Endothelial cell of umbilical vein (primary cell): ENCODE measurements at regions not wholly inside any gene's neighbourhood (a gene's known extent, or its start where the extent isn't known, plus 50 kb on each side); places are given as distances from the start of the nearest gene placed in this dataset.

Experiments used
- BruUV-seq: library from RNA; stranded (reverse); fragments of 400-500 nt; replicated peaks from 2 replicates; lab custom pipeline; 2021; lab: Mats Ljungman, UMichigan
- CTCF ChIA-PET: fragments of 300-600, 350-600 bp; sonication (Branson Sonifier 250); formaldehyde crosslinking; loops from one replicate; lab custom pipeline; 2021; ENCODE audit warnings: antibody characterized with exemption, inconsistent platforms; lab: Charles Lee
- POLR2A ChIA-PET: fragments of 300-600, 350-600 bp; sonication (Branson Sonifier 250); formaldehyde crosslinking; loops from one replicate; lab custom pipeline; 2021; ENCODE audit warnings: antibody characterized with exemption, inconsistent platforms; lab: Charles Lee
- DNase-seq: peaks from one replicate; pipeline ENCODE4 v3.0.0-alpha.2; 2011; ENCODE audit warnings: low read depth, low spot score
- FAIRE-seq: peaks from 2 replicates; lab custom pipeline; 2011; peaks lifted over from hg19 to GRCh38; lab: Jason Lieb, UNC
- H2AFZ ChIP-seq: 2 replicates; pipeline ENCODE4 v1.6.0; 2012; ENCODE audit warnings: low read depth, low read length, control low read depth, inconsistent platforms
- H3K27ac ChIP-seq: 2 replicates; pipeline ENCODE4 v1.5.1; 2011; ENCODE audit warnings: low read depth, mild to moderate bottlenecking, control low read depth, low read length, moderate library complexity; ENCODE audit not compliant: insufficient read depth
- H3K27me3 ChIP-seq, 2 experiments: 2 replicates each; pipeline versions ENCODE4 v1.6.0 to v1.6.1; 2011; ENCODE audit warnings: low read length in 2 of 2, mixed read lengths in 1 of 2; ENCODE audit not compliant: control insufficient read depth in 2 of 2, insufficient read depth in 2 of 2
- H3K36me3 ChIP-seq, 2 experiments: 2 replicates in 1 of 2; 3 replicates in 1 of 2; pipeline ENCODE4 v1.5.1; 2011; ENCODE audit warnings: low read length in 2 of 2, mild to moderate bottlenecking in 1 of 2, moderate library complexity in 1 of 2; ENCODE audit not compliant: control insufficient read depth in 2 of 2, insufficient read depth in 2 of 2; ENCODE audit errors: extremely low read depth in 1 of 2
- H3K4me1 ChIP-seq: 3 replicates; pipeline ENCODE4 v1.5.1; 2011; ENCODE audit warnings: mild to moderate bottlenecking, low read length; ENCODE audit not compliant: control insufficient read depth, insufficient read depth; ENCODE audit errors: extremely low read depth
- H3K4me2 ChIP-seq: 2 replicates; pipeline ENCODE4 v1.6.1; 2011; ENCODE audit warnings: low read length, control low read depth, mixed read lengths; ENCODE audit not compliant: insufficient read depth
- H3K4me3 ChIP-seq, 3 experiments: fragments of 200-600 bp in 1 of 3; sonication (generic), shearing (Covaris generic) in 1 of 3; replicated peaks in 1 of 3; 2 replicates each; pipeline ENCODE4 v1.5.1; 2011 to 2016; ENCODE audit warnings: control low read depth in 3 of 3, low read length in 3 of 3, mild to moderate bottlenecking in 2 of 3, inconsistent platforms in 1 of 3, low read depth in 1 of 3, moderate library complexity in 1 of 3; ENCODE audit not compliant: insufficient read depth in 1 of 3
- H3K79me2 ChIP-seq: 2 replicates; pipeline ENCODE4 v1.6.0; 2012; ENCODE audit warnings: low read length, inconsistent platforms; ENCODE audit not compliant: control insufficient read depth, insufficient read depth
- H3K9ac ChIP-seq: replicated peaks from 2 replicates; pipeline ENCODE3; 2011; ENCODE audit warnings: low read length, control low read depth; ENCODE audit not compliant: insufficient read depth; ENCODE audit errors: extremely low read depth
- H3K9me1 ChIP-seq: replicated peaks from 3 replicates; pipeline ENCODE4 v1.6.0; 2011; ENCODE audit warnings: mild to moderate bottlenecking, low read length; ENCODE audit not compliant: control insufficient read depth, insufficient read depth; ENCODE audit errors: extremely low read depth
- H3K9me3 ChIP-seq: replicated peaks from 2 replicates; pipeline ENCODE4 v1.5.1; 2012; ENCODE audit warnings: low read length, inconsistent platforms; ENCODE audit not compliant: control insufficient read depth, insufficient read depth
- H4K20me1 ChIP-seq: replicated peaks from 2 replicates; pipeline ENCODE3; 2011; ENCODE audit warnings: mild to moderate bottlenecking, low read length; ENCODE audit not compliant: control insufficient read depth, insufficient read depth; ENCODE audit errors: extremely low read depth
- EZH2 ChIP-seq: IDR thresholded peaks from 2 replicates; pipeline ENCODE4 v1.6.1; 2012; ENCODE audit warnings: borderline replicate concordance, low read depth, mild to moderate bottlenecking, moderate library complexity, low read length, inconsistent platforms; ENCODE audit not compliant: severe bottlenecking
- GATA2 ChIP-seq: IDR thresholded peaks from 2 replicates; pipeline ENCODE4 v1.7.0; 2011; ENCODE audit warnings: low read depth, mild to moderate bottlenecking, moderate library complexity, mixed read lengths, low read length; ENCODE audit not compliant: insufficient read length, insufficient read depth
- MYC ChIP-seq: IDR thresholded peaks from one replicate; pipeline ENCODE4 v1.6.1; 2011; ENCODE audit warnings: mild to moderate bottlenecking, low read depth, low read length
- dilution Hi-C: fragments of 300-500 bp; cut with MboI; formaldehyde crosslinking; loops from one replicate; pipeline ENCODE4 v1.15.0; 2019; ENCODE audit warnings: low sequenced_read_pairs; ENCODE audit not compliant: extremely low pct_ligation_motif_present
- intact Hi-C: fragments of 100-400 bp; cut with micrococcal nuclease; formaldehyde crosslinking; loops from one replicate; pipeline ENCODE4 v1.10.0; 2022
- TF ChIP-seq, protein P1 (sequence below): IDR thresholded peaks from 2 replicates; pipeline ENCODE4 v1.6.1; 2011; ENCODE audit not compliant: insufficient read depth, insufficient read length

DNA sequence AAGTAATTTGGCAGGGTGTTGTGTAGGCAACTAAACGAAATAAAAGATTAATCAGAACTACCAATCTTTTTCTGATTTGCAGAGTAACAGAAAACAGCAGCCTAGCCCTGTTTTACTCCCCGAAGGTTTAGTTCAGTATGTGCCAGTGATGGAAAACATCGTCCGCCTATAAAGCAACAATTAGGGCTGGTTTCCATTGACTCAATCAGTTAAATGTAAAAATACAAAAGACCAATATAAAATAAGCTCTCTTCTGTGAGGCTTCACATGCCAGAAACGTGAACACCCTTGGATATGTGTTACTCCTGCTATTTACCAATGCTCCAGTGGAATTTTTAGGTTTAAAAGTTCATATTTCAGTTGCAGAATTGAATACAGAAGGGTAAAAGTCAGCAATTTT is 210.5 kb upstream of the RSPO3 start:
- dilution Hi-C loops: loop anchor here (25.0 kb wide), 1 partner anchor 96 kb away; no protein-coding TSS in a partner anchor

DNA sequence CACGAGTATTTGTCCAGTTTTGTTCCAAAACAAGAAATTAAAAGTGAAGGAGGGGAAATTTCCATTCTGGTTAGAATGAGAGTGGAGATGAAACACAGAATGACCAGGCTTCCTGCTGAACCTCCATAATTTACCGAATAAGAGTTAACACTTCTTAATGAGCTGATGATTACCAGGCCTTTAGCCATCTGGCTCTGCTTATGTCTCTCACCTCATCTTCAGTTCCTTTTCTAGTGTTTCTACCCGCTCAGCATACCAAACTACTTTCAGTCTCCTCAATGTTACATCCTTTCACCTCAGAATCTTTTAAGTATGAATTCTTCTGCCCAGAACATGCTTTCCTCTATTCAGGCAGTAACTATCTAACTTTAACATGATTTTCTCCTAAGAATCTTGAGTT is 209.0 kb upstream of the RSPO3 start:
- Histone ChIP-seq H3K27me3 (no peaks in the 10 kb centered on the region), H3K9me1 (no peaks in the 10 kb centered on the region), H3K9ac (no peak overlapping the region), H3K36me3 (peaks cover 0 to 2% of the 10 kb centered on the region in 2 experiments), H3K4me2 (no peak overlapping the region), H3K4me3 (no peak overlapping the region), H3K79me2 (no peaks in the 10 kb centered on the region), H2AFZ (no peak overlapping the region), H3K9me3 (no peaks in the 10 kb centered on the region), H3K27ac (no peak overlapping the region), H3K4me1 (no peaks in the 10 kb centered on the region), H4K20me1 (no peaks in the 10 kb centered on the region)
- BruUV-seq: no TSS peak
- ChIA-PET POLR2A (no interaction called here), CTCF (interaction anchor here (0.9 to 1.4 kb wide), 3 partner anchors 12 to 252 kb away, joined by 3 read pairs; no protein-coding TSS in a partner anchor)
- FAIRE-seq: no peak
- dilution Hi-C loops: loop anchor here (25.0 kb wide), 1 partner anchor 97 kb away; no protein-coding TSS in a partner anchor
- intact Hi-C loops: no loop called here
- TF ChIP-seq MYC: no peak
- TF ChIP-seq, protein P1, sequence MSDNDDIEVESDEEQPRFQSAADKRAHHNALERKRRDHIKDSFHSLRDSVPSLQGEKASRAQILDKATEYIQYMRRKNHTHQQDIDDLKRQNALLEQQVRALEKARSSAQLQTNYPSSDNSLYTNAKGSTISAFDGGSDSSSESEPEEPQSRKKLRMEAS: no peak
- DNase-seq: no peak

More for the DNA sequence above, 210.5 kb upstream of the RSPO3 start:
- Histone ChIP-seq H2AFZ (no peak overlapping the region), H3K27me3 (no peaks in the 10 kb centered on the region), H3K9me3 (no peaks in the 10 kb centered on the region), H3K4me1 (no peaks in the 10 kb centered on the region), H3K4me3 (no peak overlapping the region), H3K79me2 (no peaks in the 10 kb centered on the region), H3K9me1 (no peaks in the 10 kb centered on the region), H3K9ac (no peak overlapping the region), H4K20me1 (no peaks in the 10 kb centered on the region), H3K27ac (no peak overlapping the region), H3K36me3 (peaks cover 0 to 2% of the 10 kb centered on the region in 2 experiments), H3K4me2 (no peak overlapping the region)
- TF ChIP-seq MYC (no peak), GATA2 (no peak), EZH2 (no peak)
- no peak for DNase-seq
- ChIA-PET CTCF (interaction anchor here (1.3 to 1.6 kb wide), 2 partner anchors 8 to 18 kb away, joined by 3 to 4 read pairs; no protein-coding TSS in a partner anchor), POLR2A (no interaction called here)
- BruUV-seq: no TSS peak
- intact Hi-C loops: no loop called here
- FAIRE-seq: no peak
